Endothelial cell of umbilical vein (primary cell): ENCODE measurements at regions not wholly inside any gene's neighbourhood (a gene's known extent, or its start where the extent isn't known, plus 50 kb on each side); places are given as distances from the start of the nearest gene placed in this dataset.

Experiments
- BruUV-seq: library from RNA; stranded (reverse); fragments of 400-500 nt; replicated peaks from 2 replicates; lab custom pipeline; 2021; lab: Mats Ljungman, UMichigan
- CTCF ChIA-PET: fragments of 300-600, 350-600 bp; sonication (Branson Sonifier 250); formaldehyde crosslinking; loops from one replicate; lab custom pipeline; 2021; ENCODE audit warnings: antibody characterized with exemption, inconsistent platforms; lab: Charles Lee
- POLR2A ChIA-PET: fragments of 300-600, 350-600 bp; sonication (Branson Sonifier 250); formaldehyde crosslinking; loops from one replicate; lab custom pipeline; 2021; ENCODE audit warnings: antibody characterized with exemption, inconsistent platforms; lab: Charles Lee
- DNase-seq: peaks from one replicate; pipeline ENCODE4 v3.0.0-alpha.2; 2011; ENCODE audit warnings: low read depth, low spot score
- FAIRE-seq: peaks from 2 replicates; lab custom pipeline; 2011; peaks lifted over from hg19 to GRCh38; lab: Jason Lieb, UNC
- H2AFZ ChIP-seq: 2 replicates; pipeline ENCODE4 v1.6.0; 2012; ENCODE audit warnings: low read depth, low read length, control low read depth, inconsistent platforms
- H3K27ac ChIP-seq: 2 replicates; pipeline ENCODE4 v1.5.1; 2011; ENCODE audit warnings: low read depth, mild to moderate bottlenecking, control low read depth, low read length, moderate library complexity; ENCODE audit not compliant: insufficient read depth
- H3K27me3 ChIP-seq, 2 experiments: 2 replicates each; pipeline versions ENCODE4 v1.6.0 to v1.6.1; 2011; ENCODE audit warnings: low read length in 2 of 2, mixed read lengths in 1 of 2; ENCODE audit not compliant: control insufficient read depth in 2 of 2, insufficient read depth in 2 of 2
- H3K36me3 ChIP-seq, 2 experiments: 2 replicates in 1 of 2; 3 replicates in 1 of 2; pipeline ENCODE4 v1.5.1; 2011; ENCODE audit warnings: low read length in 2 of 2, mild to moderate bottlenecking in 1 of 2, moderate library complexity in 1 of 2; ENCODE audit not compliant: control insufficient read depth in 2 of 2, insufficient read depth in 2 of 2; ENCODE audit errors: extremely low read depth in 1 of 2
- H3K4me1 ChIP-seq: 3 replicates; pipeline ENCODE4 v1.5.1; 2011; ENCODE audit warnings: mild to moderate bottlenecking, low read length; ENCODE audit not compliant: control insufficient read depth, insufficient read depth; ENCODE audit errors: extremely low read depth
- H3K4me2 ChIP-seq: 2 replicates; pipeline ENCODE4 v1.6.1; 2011; ENCODE audit warnings: low read length, control low read depth, mixed read lengths; ENCODE audit not compliant: insufficient read depth
- H3K4me3 ChIP-seq, 3 experiments: fragments of 200-600 bp in 1 of 3; sonication (generic), shearing (Covaris generic) in 1 of 3; replicated peaks in 1 of 3; 2 replicates each; pipeline ENCODE4 v1.5.1; 2011 to 2016; ENCODE audit warnings: control low read depth in 3 of 3, low read length in 3 of 3, mild to moderate bottlenecking in 2 of 3, inconsistent platforms in 1 of 3, low read depth in 1 of 3, moderate library complexity in 1 of 3; ENCODE audit not compliant: insufficient read depth in 1 of 3
- H3K79me2 ChIP-seq: 2 replicates; pipeline ENCODE4 v1.6.0; 2012; ENCODE audit warnings: low read length, inconsistent platforms; ENCODE audit not compliant: control insufficient read depth, insufficient read depth
- H3K9ac ChIP-seq: replicated peaks from 2 replicates; pipeline ENCODE3; 2011; ENCODE audit warnings: low read length, control low read depth; ENCODE audit not compliant: insufficient read depth; ENCODE audit errors: extremely low read depth
- H3K9me1 ChIP-seq: replicated peaks from 3 replicates; pipeline ENCODE4 v1.6.0; 2011; ENCODE audit warnings: mild to moderate bottlenecking, low read length; ENCODE audit not compliant: control insufficient read depth, insufficient read depth; ENCODE audit errors: extremely low read depth
- H3K9me3 ChIP-seq: replicated peaks from 2 replicates; pipeline ENCODE4 v1.5.1; 2012; ENCODE audit warnings: low read length, inconsistent platforms; ENCODE audit not compliant: control insufficient read depth, insufficient read depth
- H4K20me1 ChIP-seq: replicated peaks from 2 replicates; pipeline ENCODE3; 2011; ENCODE audit warnings: mild to moderate bottlenecking, low read length; ENCODE audit not compliant: control insufficient read depth, insufficient read depth; ENCODE audit errors: extremely low read depth
- CTCF ChIP-seq, 2 donors: IDR thresholded peaks; 1 replicate in 1 of 2; 2 replicates in 1 of 2; pipeline ENCODE4 v1.5.1; 2011; ENCODE audit warnings: low read length in 2 of 2, mild to moderate bottlenecking in 2 of 2, moderate library complexity in 2 of 2, control low read depth in 1 of 2, inconsistent platforms in 1 of 2, low read depth in 1 of 2; ENCODE audit not compliant: insufficient read depth in 1 of 2; ENCODE audit errors: extremely low read depth in 1 of 2
- EZH2 ChIP-seq: IDR thresholded peaks from 2 replicates; pipeline ENCODE4 v1.6.1; 2012; ENCODE audit warnings: borderline replicate concordance, low read depth, mild to moderate bottlenecking, moderate library complexity, low read length, inconsistent platforms; ENCODE audit not compliant: severe bottlenecking
- FOS ChIP-seq: IDR thresholded peaks from 2 replicates; pipeline ENCODE4 v1.6.1; 2011; ENCODE audit warnings: mild to moderate bottlenecking, low read length, moderate library complexity, borderline replicate concordance; ENCODE audit not compliant: insufficient read depth
- GATA2 ChIP-seq: IDR thresholded peaks from 2 replicates; pipeline ENCODE4 v1.7.0; 2011; ENCODE audit warnings: low read depth, mild to moderate bottlenecking, moderate library complexity, mixed read lengths, low read length; ENCODE audit not compliant: insufficient read length, insufficient read depth
- JUN ChIP-seq: IDR thresholded peaks from 2 replicates; pipeline ENCODE4 v1.6.1; 2011; ENCODE audit warnings: borderline replicate concordance, low read depth; ENCODE audit not compliant: insufficient read length, insufficient read depth
- MAX ChIP-seq: IDR thresholded peaks from 2 replicates; pipeline ENCODE4 v1.6.1; 2011; ENCODE audit not compliant: insufficient read depth, insufficient read length
- MYC ChIP-seq: IDR thresholded peaks from one replicate; pipeline ENCODE4 v1.6.1; 2011; ENCODE audit warnings: mild to moderate bottlenecking, low read depth, low read length
- POLR2A ChIP-seq: IDR thresholded peaks from 2 replicates; pipeline ENCODE4 v1.6.1; 2012; ENCODE audit warnings: low read depth, mild to moderate bottlenecking, control low read depth, low read length
- POLR2AphosphoS5 ChIP-seq: IDR thresholded peaks from 2 replicates; pipeline ENCODE4 v1.6.1; 2012; ENCODE audit warnings: low read depth, mild to moderate bottlenecking, control low read depth, low read length, moderate library complexity; ENCODE audit not compliant: insufficient read depth
- dilution Hi-C: fragments of 300-500 bp; cut with MboI; formaldehyde crosslinking; loops from one replicate; pipeline ENCODE4 v1.15.0; 2019; ENCODE audit warnings: low sequenced_read_pairs; ENCODE audit not compliant: extremely low pct_ligation_motif_present
- intact Hi-C: fragments of 100-400 bp; cut with micrococcal nuclease; formaldehyde crosslinking; loops from one replicate; pipeline ENCODE4 v1.10.0; 2022

GRCh38 chr12:98319716-98320425 lies 195.5 kb upstream of the TMPO start:
- intact Hi-C loops (no loop called here), dilution Hi-C loops (no loop called here)
- TF ChIP-seq MYC: no peak
- no peak for TF ChIP-seq GATA2
- no peak for TF ChIP-seq POLR2AphosphoS5
- TF ChIP-seq FOS: no peak
- no peak for TF ChIP-seq CTCF (IDR thresholded peaks at IDR 0.05; ENCODE audit: extremely low read depth in 1 of 2, insufficient read depth in 1 of 2, low read depth in 1 of 2, low read length in 2 of 2)
- TF ChIP-seq JUN: no peak
- TF ChIP-seq EZH2: no peak
- no peak for TF ChIP-seq POLR2A
- no peak for TF ChIP-seq MAX
- DNase-seq: peak; percentile 15
- no peaks in the 10 kb centered on the region for H3K36me3 ChIP-seq
- H3K4me3 ChIP-seq: no peak overlapping the region
- POLR2A ChIA-PET: no interaction called here
- H2AFZ ChIP-seq: no peak overlapping the region
- H3K4me1 ChIP-seq: no peaks in the 10 kb centered on the region
- peaks cover 1 to 3% of the 10 kb centered on the region in 2 experiments for H3K27me3 ChIP-seq
- BruUV-seq: no TSS peak
- no peak overlapping the region for H3K4me2 ChIP-seq
- H3K9me3 ChIP-seq: no peaks in the 10 kb centered on the region
- no peaks in the 10 kb centered on the region for H3K79me2 ChIP-seq
- H3K9ac ChIP-seq: no peak overlapping the region
- H4K20me1 ChIP-seq: no peaks in the 10 kb centered on the region
- CTCF ChIA-PET: no interaction called here
- H3K27ac ChIP-seq: no peak overlapping the region
- no peaks in the 10 kb centered on the region for H3K9me1 ChIP-seq
- FAIRE-seq: no peak
